Hepatic stellate cell (primary cell): ENCODE measurements at regions not wholly inside any gene's neighbourhood (a gene's known extent, or its start where the extent isn't known, plus 50 kb on each side); places are given as distances from the start of the nearest gene placed in this dataset.
A peak's percentile ranks its signal among the peaks of the same experiment; 100 is the strongest.
"Not testable (repeated sequence)": the region's sequence is repeated elsewhere in the genome, so short reads cannot be mapped to it uniquely, and the experiment has no call there.

Source experiments
- DNase-seq: peaks from one replicate; pipeline ENCODE4 v3.0.0; 2011; ENCODE audit warnings: low spot score

GRCh38 chr4:22630161-22630975 is 62.4 kb upstream of the GBA3 start:
- DNase-seq: not testable (repeated sequence)

- DNase-seq: not testable (repeated sequence)
These were observed 61.6 kb upstream of the GBA3 start for GRCh38 chr4:22631167-22631566.

GRCh38 chr4:22634541-22635181 is 58.1 kb upstream of the GBA3 start:
- no peak for DNase-seq

- not testable (repeated sequence) for DNase-seq
These were observed 57.6 kb upstream of the GBA3 start for GRCh38 chr4:22635182-22635549.

GRCh38 chr4:22635692-22636091 is 57.0 kb upstream of the GBA3 start:
- DNase-seq: peak; percentile 1

GRCh38 chr4:22637306-22637705 is 55.4 kb upstream of the GBA3 start:
- no peak for DNase-seq
